ENCODE measurements at regions not wholly inside any gene's neighbourhood (a gene's known extent, or its start where the extent isn't known, plus 50 kb on each side); places are given as distances from the start of the nearest gene placed in this dataset.

- Histone ChIP-seq H3K27ac (ENCODE audit: low read depth, low read length) (no peak overlapping the region), H2BK5ac (ENCODE audit: low read depth, low read length) (no peak overlapping the region), H2BK20ac (ENCODE audit: low read length) (no peak overlapping the region), H3K4me3 (ENCODE audit: extremely low read depth in 1 of 4, insufficient read depth in 2 of 4, low read depth in 3 of 4, low read length in 4 of 4) (no peak overlapping the region), H2AK5ac (ENCODE audit: low read depth, low read length) (no peak overlapping the region), H4K20me1 (replicated peaks in 1 of 2; ENCODE audit: control insufficient read depth in 1 of 2, insufficient read depth in 2 of 2, low read length in 2 of 2) (no peaks in the 10 kb centered on the region), H4K8ac (ENCODE audit: extremely low read depth, insufficient read depth, low read length) (no peak overlapping the region), H3K4me2 (ENCODE audit: insufficient read depth in 1 of 2, low read depth in 2 of 2, low read length in 2 of 2) (no peak overlapping the region), H2BK15ac (ENCODE audit: low read length) (no peak overlapping the region), H3K9me3 (ENCODE audit: insufficient read depth in 2 of 2, low read depth in 1 of 2, low read length in 1 of 2) (peaks cover 0 to 14% of the 10 kb centered on the region in 2 experiments; a peak in 2 of 4 replicates), H2BK12ac (ENCODE audit: low read depth, low read length) (no peak overlapping the region), H3K18ac (ENCODE audit: extremely low read depth, low read length) (no peak overlapping the region), H3K79me1 (ENCODE audit: low read depth, low read length) (no peaks in the 10 kb centered on the region), H3K4ac (replicated peaks; ENCODE audit: insufficient read length, low read depth, low read length) (no peak overlapping the region), H2AFZ (ENCODE audit: low read length) (no peak overlapping the region), H3K14ac (ENCODE audit: insufficient read length) (no peak overlapping the region), H3K23me2 (ENCODE audit: low read depth, low read length) (no peaks in the 10 kb centered on the region), H3K36me3 (ENCODE audit: control insufficient read depth in 2 of 4, insufficient read depth in 4 of 4, low read length in 3 of 4) (no peaks in the 10 kb centered on the region; a peak in 1 of 8 replicates), H2BK120ac (replicated peaks; ENCODE audit: low read depth, low read length) (no peak overlapping the region), H4K91ac (replicated peaks; ENCODE audit: insufficient read length, low read length) (no peak overlapping the region), H3K4me1 (replicated peaks in 1 of 4; ENCODE audit: control insufficient read depth in 3 of 4, insufficient read depth in 4 of 4, low read length in 3 of 4) (no peaks in the 10 kb centered on the region), H3K9ac (replicated peaks in 1 of 4; ENCODE audit: extremely low read depth in 1 of 4, low read depth in 3 of 4, low read length in 3 of 4) (no peak overlapping the region), H3K79me2 (ENCODE audit: control insufficient read depth in 1 of 2, insufficient read depth in 2 of 2, low read length in 2 of 2) (no peaks in the 10 kb centered on the region), H3K23ac (ENCODE audit: insufficient read length) (no peak overlapping the region), H4K5ac (ENCODE audit: insufficient read length, low read depth, low read length) (no peak overlapping the region), H3K27me3 (replicated peaks in 1 of 4; ENCODE audit: control insufficient read depth in 3 of 4, extremely low read depth in 1 of 4, insufficient read depth in 3 of 4, low read length in 3 of 4) (no peaks in the 10 kb centered on the region), H3K56ac (replicated peaks; ENCODE audit: insufficient read length, low read depth, low read length) (no peak overlapping the region)
- no peak for FAIRE-seq
- ChIA-PET CTCF (ENCODE audit: partially characterized antibody) (no interaction called here), POLR2A (ENCODE audit: partially characterized antibody) (no interaction called here)
- WGBS, 2 experiments (ENCODE audit: extremely low coverage in 1 of 2, insufficient coverage in 1 of 2, insufficient read length in 1 of 2, insufficient replicate concordance in 2 of 2, low coverage in 1 of 2, low lambda C conversion rate in 2 of 2, missing lambda C conversion rate in 1 of 2), result 82% methylated on average over 2 of the region's 2 CpGs; no CpG with 5 or more reads in 1 of the 2 experiments
- no peak for DNase-seq (ENCODE audit: low read depth in 1 of 2, low spot score in 2 of 2)
- TF ChIP-seq POLR2A (IDR thresholded peaks at IDR 0.05; ENCODE audit: control extremely low read depth in 1 of 2, low read depth in 2 of 2, low read length in 2 of 2), result no peak
- no peak for TF ChIP-seq SIN3A (conservative IDR thresholded peaks at IDR 0.05 in 1 of 2, IDR thresholded peaks at IDR 0.05 in 1 of 2; ENCODE audit: low read depth in 1 of 2, low read length in 2 of 2)
- TF ChIP-seq CTBP2 (IDR thresholded peaks at IDR 0.05; ENCODE audit: borderline replicate concordance, insufficient read depth, insufficient read length, low read length), result no peak
- TF ChIP-seq HDAC6 (IDR thresholded peaks at IDR 0.05; ENCODE audit: low read depth, low read length), result no peak
- TF ChIP-seq BRCA1 (IDR thresholded peaks at IDR 0.05; ENCODE audit: low read depth, low read length), result no peak
- TF ChIP-seq RXRA (IDR thresholded peaks at IDR 0.05; ENCODE audit: insufficient read depth, low read depth, low read length), result no peak
- no peak for TF ChIP-seq NANOG (IDR thresholded peaks at IDR 0.05; ENCODE audit: insufficient read depth, low read depth, low read length, poor library complexity, severe bottlenecking)
- no peak for TF ChIP-seq JUND (IDR thresholded peaks at IDR 0.05; ENCODE audit: low read length)
- no peak for TF ChIP-seq CHD1 (IDR thresholded peaks at IDR 0.05; ENCODE audit: low read depth, low read length)
- no peak for TF ChIP-seq YY1 (IDR thresholded peaks at IDR 0.05; ENCODE audit: low read depth, low read length)
- no peak for TF ChIP-seq KDM5A (IDR thresholded peaks at IDR 0.05; ENCODE audit: low read length)
- TF ChIP-seq TCF12 (IDR thresholded peaks at IDR 0.05; ENCODE audit: low read depth, low read length), result no peak
- TF ChIP-seq PHF8 (conservative IDR thresholded peaks at IDR 0.05; ENCODE audit: low read depth, low read length), result no peak
- TF ChIP-seq SIX5 (IDR thresholded peaks at IDR 0.05; ENCODE audit: low read depth, low read length), result no peak
- TF ChIP-seq JUN (IDR thresholded peaks at IDR 0.05; ENCODE audit: low read depth, low read length), result no peak
- TF ChIP-seq POLR2AphosphoS5 (IDR thresholded peaks at IDR 0.05; ENCODE audit: low read depth, low read length), result no peak
Measured at GRCh38 chr2:36177282-36177681, 178.3 kb upstream of the CRIM1 start.

Measured in H1 (cell line).